ENCODE measurements at regions not wholly inside any gene's neighbourhood (a gene's known extent, or its start where the extent isn't known, plus 50 kb on each side); places are given as distances from the start of the nearest gene placed in this dataset.

DNA sequence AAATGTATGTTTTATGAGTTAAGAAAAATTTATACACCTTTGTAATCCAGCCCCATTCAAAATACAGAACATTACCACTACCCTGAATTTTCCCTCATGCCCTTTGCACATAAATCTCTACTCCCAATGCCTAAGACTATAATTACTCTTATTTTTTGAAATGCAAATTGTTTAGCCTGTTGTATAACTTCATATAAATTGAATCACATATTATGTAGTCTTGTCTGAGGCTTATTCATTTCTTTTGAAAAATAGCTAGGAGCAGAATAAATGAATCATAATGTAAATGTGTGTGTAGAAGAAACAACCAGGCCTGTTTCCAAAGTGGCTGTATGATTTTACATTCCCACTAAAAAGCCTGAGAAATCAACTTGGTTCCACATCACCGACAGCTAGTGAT, 319.8 kb downstream of the DCAF12L2 start:
- Histone ChIP-seq H3K9ac (ENCODE audit: insufficient read depth in 1 of 2, low read depth in 2 of 2, low read length in 2 of 2) (no peak overlapping the region), H2AFZ (ENCODE audit: low read depth, low read length) (no peak overlapping the region)
- CTCF ChIA-PET (ENCODE audit: low intra/inter-chr PET ratio) = no interaction called here

More for the DNA sequence above, 319.8 kb downstream of the DCAF12L2 start:
- H3K9me3 ChIP-seq (replicated peaks; ENCODE audit: control insufficient read depth, insufficient read depth, low read depth, low read length) = no peaks in the 10 kb centered on the region
- DNase-seq (ENCODE audit: extremely low read depth in 1 of 4, low spot score in 3 of 4) = no peak
- no TSS peak for BruUV-seq (replicated peaks)
- FAIRE-seq = no peak
- in situ Hi-C loops (cut with MboI) (no loop called here), intact Hi-C loops (cut with micrococcal nuclease) (no loop called here)
- H3K9me1 ChIP-seq (ENCODE audit: control insufficient read depth, insufficient read depth, low read length) = no peaks in the 10 kb centered on the region
- POLR2A ChIA-PET = no interaction called here
- H3K4me2 ChIP-seq (ENCODE audit: insufficient read depth, low read length) = no peak overlapping the region
- H3K27me3 ChIP-seq (ENCODE audit: control insufficient read depth in 2 of 2, insufficient read depth in 2 of 2, low read length in 2 of 2) = no peaks in the 10 kb centered on the region
- ATAC-seq = no peak
- no peaks in the 10 kb centered on the region for H4K20me1 ChIP-seq (replicated peaks; ENCODE audit: control insufficient read depth, insufficient read depth, low read length)
- WGBS (ENCODE audit: insufficient coverage, low coverage, missing lambda C conversion rate) = 0% methylated on average over 1 of the region's 1 CpG
- TF ChIP-seq, protein P1, sequence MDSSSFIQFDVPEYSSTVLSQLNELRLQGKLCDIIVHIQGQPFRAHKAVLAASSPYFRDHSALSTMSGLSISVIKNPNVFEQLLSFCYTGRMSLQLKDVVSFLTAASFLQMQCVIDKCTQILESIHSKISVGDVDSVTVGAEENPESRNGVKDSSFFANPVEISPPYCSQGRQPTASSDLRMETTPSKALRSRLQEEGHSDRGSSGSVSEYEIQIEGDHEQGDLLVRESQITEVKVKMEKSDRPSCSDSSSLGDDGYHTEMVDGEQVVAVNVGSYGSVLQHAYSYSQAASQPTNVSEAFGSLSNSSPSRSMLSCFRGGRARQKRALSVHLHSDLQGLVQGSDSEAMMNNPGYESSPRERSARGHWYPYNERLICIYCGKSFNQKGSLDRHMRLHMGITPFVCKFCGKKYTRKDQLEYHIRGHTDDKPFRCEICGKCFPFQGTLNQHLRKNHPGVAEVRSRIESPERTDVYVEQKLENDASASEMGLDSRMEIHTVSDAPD (CRISPR knock-in tag; IDR thresholded peaks at IDR 0.05) = no peak
- no peak for TF ChIP-seq ZNF57 (CRISPR knock-in tag; IDR thresholded peaks at IDR 0.05)
- TF ChIP-seq NR2C1 (IDR thresholded peaks at IDR 0.05) = no peak
- TF ChIP-seq NR2C1 (tag; IDR thresholded peaks at IDR 0.05) = no peak
- no peak for TF ChIP-seq MECOM (CRISPR knock-in tag; IDR thresholded peaks at IDR 0.05)
- TF ChIP-seq EGR1 (conservative IDR thresholded peaks at IDR 0.05) = no peak
- no peak for TF ChIP-seq NCOR1 (IDR thresholded peaks at IDR 0.05)
- no peak for TF ChIP-seq EP300 (IDR thresholded peaks at IDR 0.05; ENCODE audit: low read length)
- TF ChIP-seq, protein P2, sequence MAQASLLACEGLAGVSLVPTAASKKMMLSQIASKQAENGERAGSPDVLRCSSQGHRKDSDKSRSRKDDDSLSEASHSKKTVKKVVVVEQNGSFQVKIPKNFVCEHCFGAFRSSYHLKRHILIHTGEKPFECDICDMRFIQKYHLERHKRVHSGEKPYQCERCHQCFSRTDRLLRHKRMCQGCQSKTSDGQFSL (CRISPR knock-in tag; IDR thresholded peaks at IDR 0.05) = no peak
- TF ChIP-seq, protein P2 (tag; IDR thresholded peaks at IDR 0.05) = no peak
- TF ChIP-seq SRSF9 (IDR thresholded peaks at IDR 0.05; ENCODE audit: borderline replicate concordance, low read depth, low read length) = no peak
- TF ChIP-seq, protein P3, sequence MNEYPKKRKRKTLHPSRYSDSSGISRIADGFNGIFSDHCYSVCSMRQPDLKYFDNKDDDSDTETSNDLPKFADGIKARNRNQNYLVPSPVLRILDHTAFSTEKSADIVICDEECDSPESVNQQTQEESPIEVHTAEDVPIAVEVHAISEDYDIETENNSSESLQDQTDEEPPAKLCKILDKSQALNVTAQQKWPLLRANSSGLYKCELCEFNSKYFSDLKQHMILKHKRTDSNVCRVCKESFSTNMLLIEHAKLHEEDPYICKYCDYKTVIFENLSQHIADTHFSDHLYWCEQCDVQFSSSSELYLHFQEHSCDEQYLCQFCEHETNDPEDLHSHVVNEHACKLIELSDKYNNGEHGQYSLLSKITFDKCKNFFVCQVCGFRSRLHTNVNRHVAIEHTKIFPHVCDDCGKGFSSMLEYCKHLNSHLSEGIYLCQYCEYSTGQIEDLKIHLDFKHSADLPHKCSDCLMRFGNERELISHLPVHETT (CRISPR knock-in tag; conservative IDR thresholded peaks at IDR 0.05 in 1 of 2, IDR thresholded peaks at IDR 0.05 in 1 of 2) = no peak
- TF ChIP-seq, protein P4, sequence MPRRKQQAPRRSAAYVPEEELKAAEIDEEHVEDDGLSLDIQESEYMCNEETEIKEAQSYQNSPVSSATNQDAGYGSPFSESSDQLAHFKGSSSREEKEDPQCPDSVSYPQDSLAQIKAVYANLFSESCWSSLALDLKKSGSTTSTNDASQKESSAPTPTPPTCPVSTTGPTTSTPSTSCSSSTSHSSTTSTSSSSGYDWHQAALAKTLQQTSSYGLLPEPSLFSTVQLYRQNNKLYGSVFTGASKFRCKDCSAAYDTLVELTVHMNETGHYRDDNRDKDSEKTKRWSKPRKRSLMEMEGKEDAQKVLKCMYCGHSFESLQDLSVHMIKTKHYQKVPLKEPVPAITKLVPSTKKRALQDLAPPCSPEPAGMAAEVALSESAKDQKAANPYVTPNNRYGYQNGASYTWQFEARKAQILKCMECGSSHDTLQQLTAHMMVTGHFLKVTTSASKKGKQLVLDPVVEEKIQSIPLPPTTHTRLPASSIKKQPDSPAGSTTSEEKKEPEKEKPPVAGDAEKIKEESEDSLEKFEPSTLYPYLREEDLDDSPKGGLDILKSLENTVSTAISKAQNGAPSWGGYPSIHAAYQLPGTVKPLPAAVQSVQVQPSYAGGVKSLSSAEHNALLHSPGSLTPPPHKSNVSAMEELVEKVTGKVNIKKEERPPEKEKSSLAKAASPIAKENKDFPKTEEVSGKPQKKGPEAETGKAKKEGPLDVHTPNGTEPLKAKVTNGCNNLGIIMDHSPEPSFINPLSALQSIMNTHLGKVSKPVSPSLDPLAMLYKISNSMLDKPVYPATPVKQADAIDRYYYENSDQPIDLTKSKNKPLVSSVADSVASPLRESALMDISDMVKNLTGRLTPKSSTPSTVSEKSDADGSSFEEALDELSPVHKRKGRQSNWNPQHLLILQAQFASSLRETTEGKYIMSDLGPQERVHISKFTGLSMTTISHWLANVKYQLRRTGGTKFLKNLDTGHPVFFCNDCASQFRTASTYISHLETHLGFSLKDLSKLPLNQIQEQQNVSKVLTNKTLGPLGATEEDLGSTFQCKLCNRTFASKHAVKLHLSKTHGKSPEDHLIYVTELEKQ (CRISPR knock-in tag; IDR thresholded peaks at IDR 0.05) = no peak
- TF ChIP-seq ZNF140 (CRISPR knock-in tag; IDR thresholded peaks at IDR 0.05) = no peak
- H3K4me3 ChIP-seq = no peak overlapping the region
- no peaks in the 10 kb centered on the region for H3K79me2 ChIP-seq (ENCODE audit: control insufficient read depth, insufficient read depth, low read length)
- H3K27ac ChIP-seq (ENCODE audit: extremely low read depth, low read depth, low read length) = no peak overlapping the region
- H3K4me1 ChIP-seq (replicated peaks in 1 of 2; ENCODE audit: control insufficient read depth in 2 of 2, insufficient read depth in 2 of 2, low read length in 2 of 2) = no peaks in the 10 kb centered on the region
- no peaks in the 10 kb centered on the region for H3K36me3 ChIP-seq (ENCODE audit: control insufficient read depth, insufficient read depth, low read length)
